OCI-LY7 (cell line): ENCODE measurements at regions not wholly inside any gene's neighbourhood (a gene's known extent, or its start where the extent isn't known, plus 50 kb on each side); places are given as distances from the start of the nearest gene placed in this dataset.

Source experiments
- BruUV-seq: library from RNA; stranded (reverse); fragments of 400-500 nt; replicated peaks from 2 replicates; lab custom pipeline; 2021; lab: Mats Ljungman, UMichigan
- CTCF ChIA-PET: fragments of 300-600 bp; sonication (Branson Sonifier 250); formaldehyde crosslinking; loops from one replicate; lab custom pipeline; 2022; ENCODE audit warnings: antibody characterized with exemption; ENCODE audit not compliant: unreplicated experiment; lab: Charles Lee
- POLR2A ChIA-PET: fragments of 300-600 bp; sonication (Branson Sonifier 250); formaldehyde crosslinking; loops from one replicate; lab custom pipeline; 2022; ENCODE audit warnings: antibody characterized with exemption; lab: Charles Lee
- DNase-seq: peaks from one replicate; pipeline ENCODE4 v3.0.0-alpha.2; 2015; ENCODE audit warnings: low spot score
- H2AFZ ChIP-seq: fragments of 200-600 bp; sonication (generic), shearing (Covaris generic); 2 replicates; pipeline ENCODE4 v1.6.1; 2014; ENCODE audit warnings: mild to moderate bottlenecking, antibody characterized with exemption, low read length, moderate library complexity
- H3K27ac ChIP-seq: fragments of 200-600 bp; sonication (generic); 2 replicates; pipeline ENCODE4 v1.5.1; 2014; ENCODE audit warnings: mixed run types, low read depth, mild to moderate bottlenecking, moderate library complexity, low read length, inconsistent platforms; ENCODE audit not compliant: poor library complexity, severe bottlenecking
- H3K36me3 ChIP-seq: fragments of 200-600 bp; sonication (generic); 2 replicates; pipeline ENCODE4 v1.6.1; 2014; ENCODE audit warnings: mild to moderate bottlenecking, antibody characterized with exemption, low read length, moderate library complexity, mixed read lengths; ENCODE audit not compliant: insufficient read depth
- H3K4me1 ChIP-seq: fragments of 200-600 bp; sonication (generic); 2 replicates; pipeline ENCODE4 v1.5.1; 2014; ENCODE audit warnings: mild to moderate bottlenecking, low read length; ENCODE audit not compliant: insufficient read depth, poor library complexity, severe bottlenecking
- H3K4me2 ChIP-seq: fragments of 200-600 bp; sonication (generic); 2 replicates; pipeline ENCODE4 v1.6.1; 2014; ENCODE audit warnings: mild to moderate bottlenecking, low read length
- H3K4me3 ChIP-seq: fragments of 200-600 bp; sonication (generic); 2 replicates; pipeline ENCODE4 v1.5.1; 2014; ENCODE audit warnings: mild to moderate bottlenecking, low read depth, low read length; ENCODE audit not compliant: poor library complexity, severe bottlenecking
- H3K79me2 ChIP-seq: fragments of 200-600 bp; sonication (generic); 2 replicates; pipeline ENCODE4 v1.6.1; 2016; ENCODE audit warnings: low read depth, mild to moderate bottlenecking, low read length, moderate library complexity, mixed read lengths; ENCODE audit not compliant: insufficient read depth
- H3K9me2 ChIP-seq: fragments of 200-600 bp; sonication (generic); 2 replicates; pipeline ENCODE4 v1.6.1; 2016; ENCODE audit warnings: mild to moderate bottlenecking, low read length, mixed read lengths; ENCODE audit not compliant: insufficient read depth
- H3K9me3 ChIP-seq: fragments of 200-600 bp; sonication (generic); 2 replicates; pipeline ENCODE4 v1.6.1; 2014; ENCODE audit warnings: mild to moderate bottlenecking, mixed run types, low read length, mixed read lengths
- H4K20me1 ChIP-seq: fragments of 200-600 bp; sonication (generic); 2 replicates; pipeline ENCODE4 v1.6.1; 2014; ENCODE audit warnings: mild to moderate bottlenecking, antibody characterized with exemption, low read length, moderate library complexity, mixed read lengths; ENCODE audit not compliant: insufficient read depth
- EZH2phosphoT487 ChIP-seq: fragments of 200-600 bp; sonication (generic); IDR thresholded peaks from 2 replicates; pipeline ENCODE4 v1.6.1; 2018; ENCODE audit warnings: low read depth, borderline replicate concordance, mild to moderate bottlenecking, mixed run types, antibody characterized with exemption, low read length, moderate library complexity, mixed read lengths
- intact Hi-C: fragments of 100-400 bp; cut with micrococcal nuclease; formaldehyde crosslinking; loops from one replicate; pipeline ENCODE4 v1.10.0; 2022; ENCODE audit not compliant: unreplicated experiment
- TF ChIP-seq, protein P1 (sequence below): fragments of 200-600 bp; sonication (generic); conservative IDR thresholded peaks from 2 replicates; pipeline ENCODE4 v1.5.1; 2014; ENCODE audit warnings: mild to moderate bottlenecking, antibody characterized with exemption, low read length, moderate library complexity, mixed read lengths

DNA sequence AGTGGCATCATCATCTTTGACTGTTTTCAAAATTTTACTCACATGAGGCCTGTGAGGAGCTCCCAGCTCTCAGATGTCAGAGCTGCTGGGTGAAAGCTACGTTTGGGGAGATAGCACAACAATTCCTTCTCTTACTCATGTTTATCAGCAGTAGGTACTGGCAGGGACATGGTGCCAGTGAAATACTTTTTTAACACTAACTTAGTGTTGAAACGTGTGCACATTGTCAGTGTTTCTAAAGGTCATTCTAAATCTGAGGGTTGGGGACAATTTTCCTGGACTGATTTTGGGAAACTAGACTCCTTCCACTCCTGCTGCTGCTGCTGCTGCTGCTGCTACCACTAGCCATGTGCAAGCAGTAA is 487.4 kb downstream of the PDCD6IP start:
- Histone ChIP-seq H3K27ac (no peak overlapping the region), H3K36me3 (no peaks in the 10 kb centered on the region), H3K9me3 (no peaks in the 10 kb centered on the region), H2AFZ (no peak overlapping the region), H3K4me2 (no peak overlapping the region), H3K9me2 (no peaks in the 10 kb centered on the region), H3K79me2 (no peaks in the 10 kb centered on the region), H3K4me3 (no peak overlapping the region), H4K20me1 (no peaks in the 10 kb centered on the region), H3K4me1 (no peaks in the 10 kb centered on the region)
- no TSS peak for BruUV-seq
- ChIA-PET CTCF (no interaction called here), POLR2A (no interaction called here)
- DNase-seq = no peak
- no peak for TF ChIP-seq EZH2phosphoT487
- TF ChIP-seq, protein P1, sequence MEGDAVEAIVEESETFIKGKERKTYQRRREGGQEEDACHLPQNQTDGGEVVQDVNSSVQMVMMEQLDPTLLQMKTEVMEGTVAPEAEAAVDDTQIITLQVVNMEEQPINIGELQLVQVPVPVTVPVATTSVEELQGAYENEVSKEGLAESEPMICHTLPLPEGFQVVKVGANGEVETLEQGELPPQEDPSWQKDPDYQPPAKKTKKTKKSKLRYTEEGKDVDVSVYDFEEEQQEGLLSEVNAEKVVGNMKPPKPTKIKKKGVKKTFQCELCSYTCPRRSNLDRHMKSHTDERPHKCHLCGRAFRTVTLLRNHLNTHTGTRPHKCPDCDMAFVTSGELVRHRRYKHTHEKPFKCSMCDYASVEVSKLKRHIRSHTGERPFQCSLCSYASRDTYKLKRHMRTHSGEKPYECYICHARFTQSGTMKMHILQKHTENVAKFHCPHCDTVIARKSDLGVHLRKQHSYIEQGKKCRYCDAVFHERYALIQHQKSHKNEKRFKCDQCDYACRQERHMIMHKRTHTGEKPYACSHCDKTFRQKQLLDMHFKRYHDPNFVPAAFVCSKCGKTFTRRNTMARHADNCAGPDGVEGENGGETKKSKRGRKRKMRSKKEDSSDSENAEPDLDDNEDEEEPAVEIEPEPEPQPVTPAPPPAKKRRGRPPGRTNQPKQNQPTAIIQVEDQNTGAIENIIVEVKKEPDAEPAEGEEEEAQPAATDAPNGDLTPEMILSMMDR = no peak
- intact Hi-C loops = no loop called here

DNA sequence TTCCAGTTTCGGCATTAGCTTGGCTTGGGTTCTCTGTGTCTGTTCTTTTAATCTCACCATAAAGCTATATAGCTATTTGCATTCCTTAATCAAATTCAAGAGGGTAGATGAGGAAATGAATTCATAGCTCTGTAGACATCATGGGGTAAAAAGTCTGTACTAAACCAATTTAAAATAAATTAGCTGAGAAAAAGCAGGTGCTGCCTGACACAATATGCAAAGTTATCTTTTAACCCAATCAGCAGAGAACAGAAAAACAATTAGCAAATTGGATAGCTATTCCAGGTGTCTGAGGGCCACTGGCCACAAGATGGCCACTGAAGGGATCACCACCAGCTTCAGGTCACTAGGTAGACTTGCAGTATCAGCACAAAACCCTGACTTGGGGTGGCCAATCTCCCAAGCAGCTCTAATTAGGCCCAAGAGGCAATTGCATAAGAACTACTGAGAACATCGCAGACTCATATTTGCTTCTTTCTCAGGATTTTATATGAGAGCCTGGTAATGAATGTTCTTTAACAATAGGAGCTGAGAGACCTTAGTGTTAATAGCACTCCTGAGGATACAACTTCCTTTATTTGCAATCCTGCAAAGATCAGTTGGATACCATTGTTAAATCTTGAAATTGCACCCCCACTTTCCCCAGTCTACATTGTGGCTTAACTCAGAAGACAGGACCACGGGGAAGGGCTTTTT is 494.3 kb downstream of the PDCD6IP start:
- no peaks in the 10 kb centered on the region for H3K79me2 ChIP-seq
- no peak overlapping the region for H3K27ac ChIP-seq
- H4K20me1 ChIP-seq = no peaks in the 10 kb centered on the region
- no peaks in the 10 kb centered on the region for H3K9me2 ChIP-seq
- H2AFZ ChIP-seq = no peak overlapping the region
- H3K4me1 ChIP-seq = no peaks in the 10 kb centered on the region
- BruUV-seq = no TSS peak
- H3K9me3 ChIP-seq = no peaks in the 10 kb centered on the region
- H3K4me3 ChIP-seq = no peak overlapping the region
- ChIA-PET POLR2A (interaction anchor here (0.8 kb wide), 1 partner anchor 10 kb away, joined by 4 read pairs; no protein-coding TSS in a partner anchor), CTCF (no interaction called here)
- H3K4me2 ChIP-seq = no peak overlapping the region
- intact Hi-C loops = no loop called here
- TF ChIP-seq EZH2phosphoT487 = no peak
- TF ChIP-seq, protein P1 = no peak
- no peaks in the 10 kb centered on the region for H3K36me3 ChIP-seq
- DNase-seq = no peak

DNA sequence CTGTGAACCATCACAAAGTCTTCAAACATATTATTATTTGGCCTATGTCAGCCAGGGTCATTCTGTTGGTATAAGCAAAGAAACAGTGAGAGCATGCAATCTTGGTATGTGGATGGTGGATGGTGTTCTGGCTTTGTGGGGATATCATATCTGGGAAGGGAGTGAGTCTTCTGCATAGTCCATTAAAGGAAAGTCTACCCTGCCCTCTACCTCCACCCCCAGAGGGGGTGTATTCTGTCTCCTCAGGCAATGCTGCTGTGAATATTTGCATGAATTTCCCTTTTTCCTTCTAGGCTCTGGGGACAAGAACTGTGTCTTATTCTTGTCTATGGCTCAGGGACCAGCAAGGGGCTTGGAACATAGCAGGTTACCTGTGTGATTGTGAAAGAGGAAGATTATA is 495.8 kb downstream of the PDCD6IP start:
- no peak overlapping the region for H3K27ac ChIP-seq
- H3K4me2 ChIP-seq = no peak overlapping the region
- no TSS peak for BruUV-seq
- no peaks in the 10 kb centered on the region for H3K9me2 ChIP-seq
- H3K4me1 ChIP-seq = no peaks in the 10 kb centered on the region
- H3K9me3 ChIP-seq = no peaks in the 10 kb centered on the region
- H3K36me3 ChIP-seq = no peaks in the 10 kb centered on the region
- no peak overlapping the region for H3K4me3 ChIP-seq
- no peaks in the 10 kb centered on the region for H4K20me1 ChIP-seq
- H2AFZ ChIP-seq = no peak overlapping the region
- POLR2A ChIA-PET = interaction anchor here (0.6 to 1.3 kb wide), 2 partner anchors 9 to 39 kb away, joined by 3 read pairs; no protein-coding TSS in a partner anchor
- no peaks in the 10 kb centered on the region for H3K79me2 ChIP-seq
- DNase-seq = no peak
- intact Hi-C loops = no loop called here
- CTCF ChIA-PET = no interaction called here
- TF ChIP-seq, protein P1 = no peak
- TF ChIP-seq EZH2phosphoT487 = no peak
